ENCODE measurements at regions not wholly inside any gene's neighbourhood (a gene's known extent, or its start where the extent isn't known, plus 50 kb on each side); places are given as distances from the start of the nearest gene placed in this dataset.

GRCh38 chr3:115227461-115227860, 80.4 kb upstream of the ZBTB20 start:
- no peak overlapping the region for H3K18ac ChIP-seq (ENCODE audit: insufficient read length, low read depth, low read length)

More at GRCh38 chr3:115227461-115227860, 80.4 kb upstream of the ZBTB20 start:
- no peak overlapping the region for H3K56ac ChIP-seq (ENCODE audit: insufficient read length, low read depth, low read length)
- TF ChIP-seq CTCF (conservative IDR thresholded peaks at IDR 0.05) = no peak
- no peak overlapping the region for H3K9ac ChIP-seq (ENCODE audit: extremely low read depth, insufficient read length, low read length)
- no peak overlapping the region for H3K4me2 ChIP-seq (ENCODE audit: insufficient read depth, insufficient read length, low read length)
- no peaks in the 10 kb centered on the region for H3K79me1 ChIP-seq (ENCODE audit: insufficient read depth, low read depth, low read length, poor library complexity, severe bottlenecking)
- no peak overlapping the region for H3K23ac ChIP-seq (ENCODE audit: insufficient read length, low read depth, low read length)
- DNase-seq = no peak
- H3K27me3 ChIP-seq (ENCODE audit: insufficient read depth, low read length) = no peaks in the 10 kb centered on the region
- no peak overlapping the region for H2AK5ac ChIP-seq (ENCODE audit: insufficient read length, low read length)
- H3K23me2 ChIP-seq (ENCODE audit: insufficient read length, low read depth, low read length, poor library complexity, severe bottlenecking) = no peaks in the 10 kb centered on the region
- no CpG with 5 or more reads among the region's 1 CpG for WGBS (ENCODE audit: extremely low coverage, insufficient read length, low lambda C conversion rate)
- H3K9me3 ChIP-seq (ENCODE audit: control insufficient read depth, low read depth, low read length) = no peaks in the 10 kb centered on the region
- H4K8ac ChIP-seq (replicated peaks; ENCODE audit: insufficient read length, low read depth, low read length) = no peak overlapping the region
- H3K4me3 Mint-ChIP-seq = no peak overlapping the region
- H2AFZ ChIP-seq (ENCODE audit: low read length) = no peak overlapping the region
- no peak overlapping the region for H2BK120ac ChIP-seq (ENCODE audit: low read depth, low read length, poor library complexity, severe bottlenecking)
- no peaks in the 10 kb centered on the region for H3K36me3 Mint-ChIP-seq (ENCODE audit: insufficient read depth in 1 of 3, low read depth in 3 of 3)
- no peak overlapping the region for H2BK15ac ChIP-seq (ENCODE audit: low read depth, low read length)
- H2BK20ac ChIP-seq (ENCODE audit: low read depth, low read length, poor library complexity, severe bottlenecking) = no peak overlapping the region
- no peaks in the 10 kb centered on the region for H3K4me1 Mint-ChIP-seq
- H3K4me1 ChIP-seq (ENCODE audit: insufficient read depth, low read length) = no peaks in the 10 kb centered on the region
- H3K79me2 ChIP-seq (ENCODE audit: insufficient read depth, low read length) = no peaks in the 10 kb centered on the region
- no peak overlapping the region for H3K4ac ChIP-seq (ENCODE audit: low read depth, low read length)
- H2BK12ac ChIP-seq (ENCODE audit: insufficient read length, low read depth, low read length) = no peak overlapping the region
- no peak overlapping the region for H3T11ph ChIP-seq (ENCODE audit: low read length)
- H3K27ac ChIP-seq (ENCODE audit: insufficient read length, low read depth, low read length) = no peak overlapping the region
- H2BK5ac ChIP-seq (ENCODE audit: insufficient read length, low read length) = no peak overlapping the region
- no peak overlapping the region for H4K91ac ChIP-seq (ENCODE audit: insufficient read length, low read depth, low read length)
- no peaks in the 10 kb centered on the region for H3K9me3 Mint-ChIP-seq
- H3K27ac Mint-ChIP-seq = no peak overlapping the region
- no peaks in the 10 kb centered on the region for H3K27me3 Mint-ChIP-seq (ENCODE audit: low read depth)
- H3K14ac ChIP-seq (ENCODE audit: insufficient read depth, low read length) = no peak overlapping the region
- H4K5ac ChIP-seq (ENCODE audit: insufficient read length, low read depth, low read length) = no peak overlapping the region
- H4K20me1 ChIP-seq (ENCODE audit: control insufficient read depth, insufficient read depth, insufficient read length) = no peaks in the 10 kb centered on the region

Measured in H9 (cell line).